Psoas muscle (tissue), 7 donors: ENCODE measurements at regions not wholly inside any gene's neighbourhood (a gene's known extent, or its start where the extent isn't known, plus 50 kb on each side); places are given as distances from the start of the nearest gene placed in this dataset.

ENCODE experiments used
- ATAC-seq, 4 donors: fragments of 200-7000 bp; cut with Tn5 transposase; one replicate each; pipeline ENCODE4 v1.9.1; 2020; ENCODE audit warnings: moderate library complexity in 3 of 4, mild to moderate bottlenecking in 2 of 4
- DNase-seq, 2 donors: peaks; one replicate each; pipeline ENCODE4 v3.0.0-alpha.2; 2020
- H3K27ac ChIP-seq: fragments of 200-600 bp; one replicate; pipeline ENCODE4 v1.8.0; 2022
- H3K27me3 ChIP-seq, 3 donors: fragments of 200-600 bp in 1 of 3; one replicate each; pipeline versions ENCODE4 v1.6.1 to v1.8.0; 2013 to 2022; ENCODE audit warnings: low read length in 2 of 3, mild to moderate bottlenecking in 2 of 3, moderate library complexity in 1 of 3; ENCODE audit not compliant: insufficient read depth in 3 of 3
- H3K36me3 ChIP-seq, 2 donors: fragments of 200-600 bp in 1 of 2; one replicate each; pipeline versions ENCODE4 v1.6.1 to v1.8.0; 2013 to 2022; ENCODE audit warnings: low read depth in 1 of 2, mild to moderate bottlenecking in 1 of 2, moderate library complexity in 1 of 2; ENCODE audit not compliant: insufficient read depth in 1 of 2
- H3K4me1 ChIP-seq: fragments of 200-600 bp; one replicate; pipeline ENCODE4 v1.8.0; 2022
- H3K4me3 ChIP-seq: fragments of 200-600 bp; one replicate; pipeline ENCODE4 v1.8.0; 2022; ENCODE audit warnings: mild to moderate bottlenecking
- H3K9me3 ChIP-seq: fragments of 200-600 bp; one replicate; pipeline ENCODE4 v1.8.0; 2022
- WGBS, 3 donors: extraction: QIAGEN DNeasy Blood & Tissue Kit; methylation state at CpG; one replicate each; pipeline versions ENCODE4 v1.1.6 to v1.1.7; 2013; 5-methylcytosine and 5-hydroxymethylcytosine counted together
- intact Hi-C, 2 donors: fragments of 100-400 bp; cut with DNase I; formaldehyde crosslinking; loops; one replicate each; pipeline versions ENCODE4 v1.11.0 to v1.14.2; 2022
- TF ChIP-seq, protein P1 (sequence below): fragments of 200-600 bp; IDR thresholded peaks from one replicate; pipeline ENCODE4 v1.8.0; 2022; ENCODE audit warnings: antibody characterized with exemption
- donor health status: healthy with polysubstance abuse.
- donor health status: DM: no; HTN: no; CAD: no; lungs with moderate emphysema.
- donor health status: Bipolar disorder and iron deficiency.
- donor health status: healthy.
- donor health status: DM: yes; HTN: yes; CAD: no.
- donor health status: DM: no; HTN: no; CAD: no.
- donor health status: DM: yes; HTN: yes; CAD: no.

DNA sequence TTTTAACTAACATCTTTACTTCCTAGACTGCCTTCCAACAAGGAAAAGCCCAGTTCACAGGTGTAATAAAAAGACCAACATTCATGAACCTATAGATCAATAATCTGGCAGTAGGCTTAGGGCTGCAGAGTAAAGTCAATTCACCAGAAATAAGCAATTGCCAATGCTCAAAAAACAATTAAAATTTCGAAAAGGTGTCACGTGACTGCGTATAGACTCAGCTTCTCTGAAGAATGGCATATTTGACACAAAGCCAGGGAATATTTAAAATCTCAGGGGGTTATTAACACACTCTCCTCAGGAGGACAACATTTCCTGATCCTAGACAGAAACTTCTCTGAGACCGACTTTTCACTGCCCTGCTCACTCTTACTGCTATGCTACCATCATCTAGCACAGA lies 245.2 kb upstream of the LRATD1 start:
- TF ChIP-seq, protein P1, sequence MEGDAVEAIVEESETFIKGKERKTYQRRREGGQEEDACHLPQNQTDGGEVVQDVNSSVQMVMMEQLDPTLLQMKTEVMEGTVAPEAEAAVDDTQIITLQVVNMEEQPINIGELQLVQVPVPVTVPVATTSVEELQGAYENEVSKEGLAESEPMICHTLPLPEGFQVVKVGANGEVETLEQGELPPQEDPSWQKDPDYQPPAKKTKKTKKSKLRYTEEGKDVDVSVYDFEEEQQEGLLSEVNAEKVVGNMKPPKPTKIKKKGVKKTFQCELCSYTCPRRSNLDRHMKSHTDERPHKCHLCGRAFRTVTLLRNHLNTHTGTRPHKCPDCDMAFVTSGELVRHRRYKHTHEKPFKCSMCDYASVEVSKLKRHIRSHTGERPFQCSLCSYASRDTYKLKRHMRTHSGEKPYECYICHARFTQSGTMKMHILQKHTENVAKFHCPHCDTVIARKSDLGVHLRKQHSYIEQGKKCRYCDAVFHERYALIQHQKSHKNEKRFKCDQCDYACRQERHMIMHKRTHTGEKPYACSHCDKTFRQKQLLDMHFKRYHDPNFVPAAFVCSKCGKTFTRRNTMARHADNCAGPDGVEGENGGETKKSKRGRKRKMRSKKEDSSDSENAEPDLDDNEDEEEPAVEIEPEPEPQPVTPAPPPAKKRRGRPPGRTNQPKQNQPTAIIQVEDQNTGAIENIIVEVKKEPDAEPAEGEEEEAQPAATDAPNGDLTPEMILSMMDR: no peak
- WGBS, 3 donors: 76 to 81% (median 80%) methylated on average over 4 of the region's 4 CpGs
- Histone ChIP-seq H3K4me1 (no peaks in the 10 kb centered on the region), H3K36me3 (no peaks in the 10 kb centered on the region), H3K27ac (no peak overlapping the region), H3K27me3 (no peaks in the 10 kb centered on the region), H3K9me3 (no peaks in the 10 kb centered on the region), H3K4me3 (no peak overlapping the region)
- DNase-seq: no peak
- no peak for ATAC-seq
- intact Hi-C loops: no loop called here

DNA sequence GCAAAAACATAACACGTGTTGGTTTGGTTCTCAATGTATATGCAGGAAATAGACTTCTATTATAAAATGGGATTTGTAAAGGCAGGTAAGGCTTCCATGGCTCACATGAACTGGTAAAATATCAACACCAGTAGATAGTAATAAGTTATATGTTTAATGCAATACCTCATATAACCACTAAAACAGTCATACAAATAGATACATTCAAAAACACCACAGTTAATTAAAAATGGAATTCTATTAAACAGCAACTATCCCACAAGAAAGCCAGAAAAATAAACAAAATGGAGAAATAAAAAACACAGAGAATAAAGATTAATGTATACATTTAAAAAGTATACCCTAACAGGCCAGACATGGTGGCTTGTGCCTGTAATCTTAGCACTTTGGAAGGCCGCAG lies 243.8 kb upstream of the LRATD1 start:
- H3K4me1 ChIP-seq: no peaks in the 10 kb centered on the region
- H3K4me3 ChIP-seq: no peak overlapping the region
- ATAC-seq (no peak), DNase-seq (no peak)
- H3K36me3 ChIP-seq: no peaks in the 10 kb centered on the region
- H3K27ac ChIP-seq: no peak overlapping the region
- TF ChIP-seq, protein P1: no peak
- WGBS, 3 donors: 86 to 98% (median 89%) methylated on average over 2 of the region's 2 CpGs
- no peaks in the 10 kb centered on the region for H3K27me3 ChIP-seq
- H3K9me3 ChIP-seq: no peaks in the 10 kb centered on the region
- intact Hi-C loops: no loop called here

DNA sequence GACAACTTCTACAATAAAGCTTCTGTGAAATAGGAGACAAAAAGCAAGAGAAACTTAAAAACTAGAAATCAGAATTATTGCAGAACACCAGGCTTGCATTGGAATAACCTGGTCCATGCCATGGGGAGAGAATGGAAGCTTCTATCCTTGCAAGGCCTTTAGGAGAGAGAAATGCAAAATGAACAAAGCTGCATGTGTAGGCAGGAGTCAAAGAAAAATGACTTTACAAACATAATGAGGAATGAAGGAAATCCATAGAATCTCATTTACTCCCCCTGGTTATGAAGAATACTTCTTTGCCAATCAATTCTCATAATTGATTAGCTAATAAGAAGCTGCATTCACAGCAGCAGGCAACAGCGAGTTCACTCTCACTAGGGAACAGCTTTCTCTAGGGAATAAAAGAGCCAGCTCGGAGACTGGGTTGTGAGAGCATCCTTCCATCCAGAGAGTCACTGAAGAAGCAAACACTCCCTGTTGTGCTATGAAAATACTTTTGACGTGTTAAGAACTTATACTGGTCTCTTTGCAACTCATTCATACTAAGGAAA lies 235.9 kb upstream of the LRATD1 start:
- DNase-seq (no peak), ATAC-seq (no peak)
- H3K4me1 ChIP-seq: no peaks in the 10 kb centered on the region
- H3K9me3 ChIP-seq: no peaks in the 10 kb centered on the region
- intact Hi-C loops: no loop called here
- H3K4me3 ChIP-seq: no peak overlapping the region
- H3K27me3 ChIP-seq: no peaks in the 10 kb centered on the region
- TF ChIP-seq, protein P1: no peak
- no peak overlapping the region for H3K27ac ChIP-seq
- H3K36me3 ChIP-seq: no peaks in the 10 kb centered on the region
- 71 to 76% (median 72%) methylated on average over 3 of the region's 3 CpGs for WGBS, 3 donors

DNA sequence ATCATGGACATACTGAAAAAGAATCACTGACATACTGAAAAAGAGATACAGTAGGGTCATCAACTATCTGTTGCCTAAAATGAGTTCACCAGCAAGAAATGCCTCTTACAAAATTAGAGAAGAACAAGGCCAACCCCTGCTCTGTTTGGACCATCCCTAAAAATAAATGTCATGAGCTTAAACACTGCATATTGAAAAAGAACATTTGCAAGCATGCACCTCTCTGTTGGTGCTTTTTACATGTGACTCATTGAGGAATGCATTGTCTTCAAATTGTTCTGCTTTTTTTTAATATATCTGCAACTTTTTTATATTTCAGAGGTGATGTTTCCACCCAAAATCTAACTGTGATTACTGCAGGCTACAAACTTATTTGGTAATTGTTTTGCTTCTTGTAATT lies 233.9 kb upstream of the LRATD1 start:
- H3K27me3 ChIP-seq: no peaks in the 10 kb centered on the region
- no peaks in the 10 kb centered on the region for H3K4me1 ChIP-seq
- TF ChIP-seq, protein P1: no peak
- no peak for ATAC-seq
- intact Hi-C loops: no loop called here
- H3K4me3 ChIP-seq: no peak overlapping the region
- H3K9me3 ChIP-seq: no peaks in the 10 kb centered on the region
- no peaks in the 10 kb centered on the region for H3K36me3 ChIP-seq
- no peak overlapping the region for H3K27ac ChIP-seq
- no peak for DNase-seq

DNA sequence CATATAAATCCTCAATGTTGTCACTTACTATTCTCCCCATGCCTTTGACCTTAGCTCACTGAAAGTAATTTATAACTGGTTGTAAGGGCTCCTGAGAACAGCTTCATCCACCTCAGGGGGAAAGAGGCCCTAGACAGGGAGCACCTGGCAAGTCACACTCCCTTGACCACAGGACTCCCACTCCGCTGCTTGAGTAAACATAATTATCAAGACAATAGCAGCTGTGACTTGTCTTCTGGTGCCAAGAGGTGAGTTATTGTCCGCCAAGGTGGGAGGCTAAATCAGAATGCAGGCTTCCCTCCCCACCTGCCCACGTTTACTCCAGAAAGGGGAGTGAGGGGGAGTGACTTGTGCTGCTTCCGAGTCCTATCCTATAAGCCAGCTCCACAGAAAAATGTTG lies 230.6 kb upstream of the LRATD1 start:
- no peaks in the 10 kb centered on the region for H3K36me3 ChIP-seq
- DNase-seq (no peak), ATAC-seq (no peak)
- no peaks in the 10 kb centered on the region for H3K4me1 ChIP-seq
- H3K27me3 ChIP-seq: no peaks in the 10 kb centered on the region
- H3K27ac ChIP-seq: no peak overlapping the region
- no peak overlapping the region for H3K4me3 ChIP-seq
- 48 to 62% (median 53%) methylated on average over 4 of the region's 4 CpGs for WGBS, 3 donors
- TF ChIP-seq, protein P1: no peak
- H3K9me3 ChIP-seq: no peaks in the 10 kb centered on the region
- intact Hi-C loops: no loop called here
